CD4-positive, alpha-beta T cell (primary cell): ENCODE measurements at regions not wholly inside any gene's neighbourhood (a gene's known extent, or its start where the extent isn't known, plus 50 kb on each side); places are given as distances from the start of the nearest gene placed in this dataset.

Experiments
- ATAC-seq: fragments of 200-7000 bp; cut with Tn5 transposase; one replicate; pipeline ENCODE4 v1.10.0; 2022; ENCODE audit warnings: mild to moderate bottlenecking; ENCODE audit not compliant: poor library complexity
- CTCF ChIA-PET: fragments of 350-600 bp; sonication (Branson Sonifier 250); formaldehyde crosslinking; loops from one replicate; lab custom pipeline; 2021; ENCODE audit warnings: antibody characterized with exemption, inconsistent platforms; lab: Charles Lee
- POLR2A ChIA-PET: fragments of 350-600 bp; sonication (Branson Sonifier 250); formaldehyde crosslinking; loops from one replicate; lab custom pipeline; 2021; ENCODE audit warnings: antibody characterized with exemption, inconsistent platforms; lab: Charles Lee
- DNase-seq, 14 experiments: peaks; one replicate each; pipeline ENCODE4 v3.0.0-alpha.2; 2013 to 2020; ENCODE audit warnings: mixed read lengths in 2 of 14
- H3K27ac ChIP-seq, 2 donors: one replicate each; pipeline versions ENCODE4 v1.5.1 to v1.7.0; 2013; ENCODE audit warnings: low read length in 2 of 2, low read depth in 1 of 2, mild to moderate bottlenecking in 1 of 2
- H3K27me3 ChIP-seq, 2 experiments: 1 replicate in 1 of 2; 2 replicates in 1 of 2; pipeline versions ENCODE4 v1.6.1 to v1.7.0; 2013; ENCODE audit warnings: low read length in 2 of 2, control low read depth in 1 of 2, mild to moderate bottlenecking in 1 of 2, moderate library complexity in 1 of 2; ENCODE audit not compliant: insufficient read depth in 2 of 2, control insufficient read depth in 1 of 2
- H3K36me3 ChIP-seq: one replicate; pipeline ENCODE4 v1.6.1; 2013; ENCODE audit warnings: low read length, control low read depth; ENCODE audit not compliant: insufficient read depth
- H3K4me1 ChIP-seq: one replicate; pipeline ENCODE4 v1.6.1; 2013; ENCODE audit warnings: low read length, control low read depth; ENCODE audit not compliant: insufficient read depth
- H3K4me3 ChIP-seq: one replicate; pipeline ENCODE4 v1.5.1; 2013; ENCODE audit warnings: mild to moderate bottlenecking, low read length, moderate library complexity
- H3K9me3 ChIP-seq, 2 experiments: 1 replicate in 1 of 2; 2 replicates in 1 of 2; pipeline versions ENCODE4 v1.6.1 to v1.7.0; 2013; ENCODE audit warnings: low read length in 2 of 2, mild to moderate bottlenecking in 2 of 2, control low read depth in 1 of 2, moderate library complexity in 1 of 2; ENCODE audit not compliant: control insufficient read depth in 1 of 2, insufficient read depth in 1 of 2
- H3K27ac Mint-ChIP-seq: one replicate; pipeline ENCODE4 v1.8.0; 2020; ENCODE audit warnings: mixed read lengths
- H3K27me3 Mint-ChIP-seq: one replicate; pipeline ENCODE4 v1.8.0; 2021; ENCODE audit warnings: mixed read lengths
- H3K36me3 Mint-ChIP-seq: one replicate; pipeline ENCODE4 v1.8.0; 2021; ENCODE audit warnings: low read depth, mixed read lengths
- H3K4me1 Mint-ChIP-seq: one replicate; pipeline ENCODE4 v1.8.0; 2021; ENCODE audit warnings: low read depth, mixed read lengths
- H3K4me3 Mint-ChIP-seq: one replicate; pipeline ENCODE4 v1.8.0; 2020; ENCODE audit warnings: mild to moderate bottlenecking, mixed read lengths
- H3K9me3 Mint-ChIP-seq: one replicate; pipeline ENCODE4 v1.8.0; 2020; ENCODE audit warnings: mixed read lengths
- CTCF ChIP-seq: fragments of 200-600 bp; IDR thresholded peaks from one replicate; pipeline ENCODE4 v1.8.0; 2022; ENCODE audit warnings: antibody characterized with exemption, mild to moderate bottlenecking
- intact Hi-C, 2 experiments: fragments of 100-400 bp; cut with DNase I in 1 of 2; cut with micrococcal nuclease in 1 of 2; formaldehyde crosslinking; loops; one replicate each; pipeline versions ENCODE4 v1.15.1 to v1.9.0; 2023 to 2025; cut with DNase I, micrococcal nuclease

- Mint-ChIP-seq H3K4me1 (no peaks in the 10 kb centered on the region), H3K4me3 (no peak overlapping the region), H3K27ac (no peak overlapping the region), H3K36me3 (no peaks in the 10 kb centered on the region), H3K9me3 (peaks cover 5% of the 10 kb centered on the region), H3K27me3 (peaks cover 41% of the 10 kb centered on the region)
- ChIA-PET CTCF (no interaction called here), POLR2A (no interaction called here)
- H3K9me3 ChIP-seq: peaks cover 0 to 15% of the 10 kb centered on the region in 2 experiments
- no peak for TF ChIP-seq CTCF
- no peaks in the 10 kb centered on the region for H3K4me1 ChIP-seq
- no peak for ATAC-seq
- intact Hi-C loops: loop anchor here in 1 of 2 experiments (10.0 kb wide), 1 partner anchor 948 kb away; no protein-coding TSS in a partner anchor
- no peak overlapping the region for H3K4me3 ChIP-seq
- H3K27ac ChIP-seq: no peak overlapping the region
- H3K27me3 ChIP-seq: peaks cover 5 to 10% of the 10 kb centered on the region in 2 experiments
- no peak for DNase-seq
- no peaks in the 10 kb centered on the region for H3K36me3 ChIP-seq
Measured at GRCh38 chr6:40302856-40303454, 284.2 kb downstream of the LRFN2 start.

- no peaks in the 10 kb centered on the region for H3K4me1 ChIP-seq
- peaks cover 0 to 4% of the 10 kb centered on the region in 2 experiments for H3K27me3 ChIP-seq
- CTCF ChIA-PET: no interaction called here
- Mint-ChIP-seq H3K9me3 (no peaks in the 10 kb centered on the region), H3K27me3 (peaks cover 35% of the 10 kb centered on the region), H3K27ac (no peak overlapping the region), H3K4me3 (no peak overlapping the region), H3K36me3 (no peaks in the 10 kb centered on the region), H3K4me1 (no peaks in the 10 kb centered on the region)
- no peak overlapping the region for H3K27ac ChIP-seq
- H3K4me3 ChIP-seq: no peak overlapping the region
- intact Hi-C loops: loop anchor here in 1 of 2 experiments (10.0 kb wide), 1 partner anchor 945 kb away; no protein-coding TSS in a partner anchor
- no peak for TF ChIP-seq CTCF
- H3K36me3 ChIP-seq: no peaks in the 10 kb centered on the region
- DNase-seq (no peak), ATAC-seq (no peak)
- POLR2A ChIA-PET: no interaction called here
- H3K9me3 ChIP-seq: peaks cover 0 to 21% of the 10 kb centered on the region in 2 experiments
Measured at GRCh38 chr6:40299681-40300080, 287.5 kb downstream of the LRFN2 start.

- peaks cover 0 to 21% of the 10 kb centered on the region in 2 experiments for H3K9me3 ChIP-seq
- Mint-ChIP-seq H3K36me3 (no peaks in the 10 kb centered on the region), H3K27ac (no peak overlapping the region), H3K27me3 (peaks cover 31% of the 10 kb centered on the region), H3K4me1 (no peaks in the 10 kb centered on the region), H3K9me3 (no peaks in the 10 kb centered on the region), H3K4me3 (no peak overlapping the region)
- no peaks in the 10 kb centered on the region for H3K4me1 ChIP-seq
- H3K27me3 ChIP-seq: peaks cover 0 to 5% of the 10 kb centered on the region in 2 experiments
- TF ChIP-seq CTCF: no peak
- POLR2A ChIA-PET: no interaction called here
- H3K27ac ChIP-seq: no peak overlapping the region
- DNase-seq: no peak
- CTCF ChIA-PET: no interaction called here
- H3K4me3 ChIP-seq: no peak overlapping the region
- ATAC-seq: no peak
- no peaks in the 10 kb centered on the region for H3K36me3 ChIP-seq
- intact Hi-C loops: no loop called here
Measured at GRCh38 chr6:40298207-40298606, 289.0 kb downstream of the LRFN2 start.
